HG03520 (cell line): ENCODE measurements at regions not wholly inside any gene's neighbourhood (a gene's known extent, or its start where the extent isn't known, plus 50 kb on each side); places are given as distances from the start of the nearest gene placed in this dataset.
"Not testable (repeated sequence)": the region's sequence is repeated elsewhere in the genome, so short reads cannot be mapped to it uniquely, and the experiment has no call there.

Source experiments
- ATAC-seq: cut with Tn5 transposase; IDR thresholded peaks from one replicate; pipeline ENCODE4 v1.9.1; 2021; ENCODE audit warnings: mild to moderate bottlenecking, moderate library complexity; ENCODE audit not compliant: unreplicated experiment

- no peak for ATAC-seq
Measured at GRCh38 chr1:189216886-189217285, 1260.8 kb downstream of the BRINP3 start.

- ATAC-seq: no peak
Measured at GRCh38 chr1:189217646-189218045, 1260.0 kb downstream of the BRINP3 start.

GRCh38 chr1:189220750-189221149 lies 1256.9 kb downstream of the BRINP3 start:
- ATAC-seq: no peak

GRCh38 chr1:189225794-189226145 lies 1251.9 kb downstream of the BRINP3 start:
- ATAC-seq: not testable (repeated sequence)

- ATAC-seq: no peak
Measured at GRCh38 chr1:189226779-189227178, 1250.9 kb downstream of the BRINP3 start.

- ATAC-seq: no peak
Measured at GRCh38 chr1:189237008-189237407, 1240.7 kb downstream of the BRINP3 start.

GRCh38 chr1:189253601-189254350 lies 1223.9 kb downstream of the BRINP3 start:
- no peak for ATAC-seq

GRCh38 chr1:189261128-189261527 lies 1216.5 kb downstream of the BRINP3 start:
- not testable (repeated sequence) for ATAC-seq

GRCh38 chr1:189269011-189269410 lies 1208.7 kb downstream of the BRINP3 start:
- ATAC-seq: no peak

GRCh38 chr1:189274267-189274666 lies 1203.4 kb downstream of the BRINP3 start:
- no peak for ATAC-seq

- no peak for ATAC-seq
Measured at GRCh38 chr1:189275796-189276195, 1201.9 kb downstream of the BRINP3 start.

- ATAC-seq: no peak
Measured at GRCh38 chr1:189289346-189289745, 1188.3 kb downstream of the BRINP3 start.

GRCh38 chr1:189301235-189301634 lies 1176.4 kb downstream of the BRINP3 start:
- no peak for ATAC-seq

- ATAC-seq: no peak
Measured at GRCh38 chr1:189305279-189305678, 1172.4 kb downstream of the BRINP3 start.

GRCh38 chr1:189311915-189312314 lies 1165.7 kb downstream of the BRINP3 start:
- ATAC-seq: no peak

GRCh38 chr1:189312499-189312898 lies 1165.2 kb downstream of the BRINP3 start:
- no peak for ATAC-seq

GRCh38 chr1:189313488-189313887 lies 1164.2 kb downstream of the BRINP3 start:
- no peak for ATAC-seq

- ATAC-seq: no peak
Measured at GRCh38 chr1:189315035-189315901, 1162.4 kb downstream of the BRINP3 start.

GRCh38 chr1:189323091-189323490 lies 1154.6 kb downstream of the BRINP3 start:
- no peak for ATAC-seq

GRCh38 chr1:189331071-189331470 lies 1146.6 kb downstream of the BRINP3 start:
- ATAC-seq: not testable (repeated sequence)

- no peak for ATAC-seq
Measured at GRCh38 chr1:189336115-189337100, 1141.3 kb downstream of the BRINP3 start.
